ENCODE measurements at regions not wholly inside any gene's neighbourhood (a gene's known extent, or its start where the extent isn't known, plus 50 kb on each side); places are given as distances from the start of the nearest gene placed in this dataset.

DNA sequence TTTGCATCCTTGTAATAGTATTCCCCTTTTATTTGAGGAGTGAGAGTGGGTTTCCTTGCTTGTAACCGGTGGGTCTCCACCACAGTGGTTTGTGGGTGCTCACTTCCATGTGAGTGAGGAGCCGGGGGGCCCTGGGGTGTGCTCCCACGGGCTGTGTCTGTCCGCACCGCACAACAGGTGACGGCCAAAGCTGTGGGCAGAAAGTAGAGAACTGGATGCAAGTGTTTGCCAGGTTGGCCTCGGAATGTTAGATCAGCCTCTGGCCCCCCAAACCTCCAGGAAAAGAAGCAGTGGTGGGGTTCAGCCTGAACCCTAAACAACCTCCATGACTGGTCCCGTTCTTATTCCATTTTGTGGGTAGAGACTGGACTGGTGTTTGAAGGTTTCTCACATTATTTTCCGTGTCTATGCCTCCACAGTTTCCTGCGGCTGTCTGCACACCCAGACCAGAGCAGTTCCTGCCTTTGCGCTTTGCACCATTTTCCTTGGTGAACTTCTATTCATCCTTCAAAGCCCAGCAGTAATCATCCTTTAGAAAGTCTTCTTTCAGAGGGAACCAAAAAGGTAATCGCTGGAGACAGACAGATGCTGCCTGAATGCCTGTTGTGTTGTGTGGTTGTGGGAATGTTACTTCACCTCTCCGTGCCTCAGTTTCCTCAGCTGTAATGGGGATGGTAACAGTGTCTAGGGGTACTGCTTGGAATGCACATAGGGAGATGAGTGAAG is 77.2 kb downstream of the MYEOV start:
- H3K4me1 Mint-ChIP-seq = no peaks in the 10 kb centered on the region
- H3K9me3 Mint-ChIP-seq = no peaks in the 10 kb centered on the region
- H3K27me3 Mint-ChIP-seq (ENCODE audit: low read depth in 3 of 3) = peaks cover 0 to 6% (median 2%) of the 10 kb centered on the region in 3 donors
- H3K36me3 Mint-ChIP-seq = no peaks in the 10 kb centered on the region
- no peak overlapping the region for H3K4me3 Mint-ChIP-seq
- no peak for DNase-seq
- H3K27ac Mint-ChIP-seq = no peak overlapping the region

DNA sequence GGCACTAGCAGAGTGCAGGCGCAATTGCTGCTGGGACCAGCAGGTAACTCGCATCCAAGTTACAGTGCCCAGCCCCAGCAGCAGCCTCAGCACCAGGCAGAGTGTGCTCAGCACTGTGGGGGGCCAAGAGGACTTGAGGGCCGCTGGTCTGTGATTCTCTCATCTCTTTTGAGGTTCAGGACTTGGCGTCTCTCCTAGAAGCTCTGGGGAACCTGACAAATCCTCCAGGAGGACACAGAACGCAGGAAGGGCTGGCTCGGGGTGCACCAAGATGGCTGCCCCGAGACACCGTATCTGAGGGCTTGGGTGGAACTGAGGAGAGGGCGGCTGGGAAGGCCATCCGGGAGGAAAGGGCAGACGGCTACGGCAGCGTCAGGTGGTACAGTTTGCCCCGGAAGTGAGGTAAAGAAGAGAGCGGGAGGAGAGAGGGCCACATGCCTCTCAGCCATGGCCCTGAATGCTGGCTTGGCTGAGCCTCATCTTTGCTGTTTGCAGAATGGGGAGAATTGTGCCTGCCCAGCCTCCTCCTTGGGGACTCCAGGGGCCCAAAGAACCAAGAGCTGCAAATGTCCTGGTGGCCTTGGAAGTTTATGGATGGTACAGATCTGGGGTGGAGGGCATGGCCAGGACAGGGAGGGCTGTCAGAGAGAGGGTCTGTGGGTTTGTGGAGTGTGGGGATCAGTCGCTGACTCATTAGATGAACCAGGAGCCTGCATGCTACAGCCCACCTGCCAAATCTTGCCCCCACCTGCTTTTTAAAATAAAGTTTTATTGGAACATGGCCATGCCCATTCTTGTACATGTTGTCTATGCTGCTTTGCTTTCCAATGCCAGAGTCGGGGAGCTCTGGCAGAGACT is 78.0 kb downstream of the MYEOV start:
- no peaks in the 10 kb centered on the region for H3K4me1 Mint-ChIP-seq
- no peaks in the 10 kb centered on the region for H3K36me3 Mint-ChIP-seq

DNA sequence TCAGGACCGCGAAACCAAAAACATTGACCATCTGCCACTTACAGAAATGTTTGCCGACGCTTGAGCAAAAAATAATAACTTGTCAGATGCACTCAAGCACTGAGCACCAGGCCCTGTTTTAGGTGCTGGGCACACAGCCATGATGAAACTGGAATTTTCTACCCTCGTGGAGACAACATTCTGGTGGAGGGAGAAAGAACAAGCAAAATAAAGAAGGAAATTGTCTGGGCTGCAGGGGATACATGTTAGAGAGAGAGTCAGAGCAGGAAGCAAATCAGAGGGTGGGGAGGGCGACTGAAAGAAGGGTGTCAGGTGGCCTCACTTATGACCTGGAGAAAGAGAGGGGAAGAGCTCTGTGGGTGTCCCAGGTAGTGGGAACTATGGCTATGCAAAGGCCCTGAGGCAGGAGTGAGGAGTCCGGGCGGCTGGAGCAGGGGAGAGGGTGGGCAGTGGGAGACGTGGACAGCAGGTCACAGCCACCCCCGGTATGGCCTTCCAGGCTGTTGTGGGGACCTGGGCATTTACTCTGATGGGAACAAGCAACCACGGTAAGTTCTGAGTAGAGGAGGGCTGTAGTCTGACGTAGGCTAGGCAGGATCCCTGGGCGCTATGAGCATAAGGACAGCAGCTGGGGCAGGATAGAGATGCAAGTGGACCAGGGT is 78.8 kb downstream of the MYEOV start:
- peak overlapping the region in 1 of 6 donors; percentile 59 for H3K27ac Mint-ChIP-seq
- H3K36me3 Mint-ChIP-seq = no peaks in the 10 kb centered on the region
- no peaks in the 10 kb centered on the region for H3K9me3 Mint-ChIP-seq
- H3K27me3 Mint-ChIP-seq (ENCODE audit: low read depth in 3 of 3) = peaks cover 0 to 8% (median 2%) of the 10 kb centered on the region in 3 donors
- H3K4me1 Mint-ChIP-seq = no peaks in the 10 kb centered on the region
- no peak for DNase-seq
- H3K4me3 Mint-ChIP-seq = no peak overlapping the region

More for the DNA sequence above, 78.0 kb downstream of the MYEOV start:
- H3K9me3 Mint-ChIP-seq = no peaks in the 10 kb centered on the region
- H3K27me3 Mint-ChIP-seq (ENCODE audit: low read depth in 3 of 3) = peaks cover 0 to 6% (median 2%) of the 10 kb centered on the region in 3 donors
- no peak overlapping the region for H3K4me3 Mint-ChIP-seq
- no peak overlapping the region for H3K27ac Mint-ChIP-seq
- no peak for DNase-seq

DNA sequence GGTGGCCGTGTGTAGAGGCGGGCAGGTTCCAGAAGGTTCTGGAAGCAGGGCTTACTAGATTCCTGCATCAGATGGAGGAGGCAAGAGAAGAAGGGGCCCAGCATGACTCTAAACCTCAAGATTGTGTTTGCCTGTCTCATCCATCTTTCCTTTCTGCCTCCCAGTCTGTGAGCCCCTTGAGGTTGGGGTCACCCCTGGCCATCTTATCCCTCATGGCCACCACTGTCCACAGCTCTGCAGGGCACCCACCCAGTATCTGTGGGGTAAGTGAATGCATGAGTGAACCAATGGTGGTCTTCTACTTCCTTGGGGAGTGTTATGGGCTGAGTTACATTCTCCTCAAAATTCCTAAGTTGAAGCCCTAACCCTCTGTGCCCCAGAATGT is 79.3 kb downstream of the MYEOV start:
- no peaks in the 10 kb centered on the region for H3K36me3 Mint-ChIP-seq
- no peaks in the 10 kb centered on the region for H3K4me1 Mint-ChIP-seq
- no peak for DNase-seq

DNA sequence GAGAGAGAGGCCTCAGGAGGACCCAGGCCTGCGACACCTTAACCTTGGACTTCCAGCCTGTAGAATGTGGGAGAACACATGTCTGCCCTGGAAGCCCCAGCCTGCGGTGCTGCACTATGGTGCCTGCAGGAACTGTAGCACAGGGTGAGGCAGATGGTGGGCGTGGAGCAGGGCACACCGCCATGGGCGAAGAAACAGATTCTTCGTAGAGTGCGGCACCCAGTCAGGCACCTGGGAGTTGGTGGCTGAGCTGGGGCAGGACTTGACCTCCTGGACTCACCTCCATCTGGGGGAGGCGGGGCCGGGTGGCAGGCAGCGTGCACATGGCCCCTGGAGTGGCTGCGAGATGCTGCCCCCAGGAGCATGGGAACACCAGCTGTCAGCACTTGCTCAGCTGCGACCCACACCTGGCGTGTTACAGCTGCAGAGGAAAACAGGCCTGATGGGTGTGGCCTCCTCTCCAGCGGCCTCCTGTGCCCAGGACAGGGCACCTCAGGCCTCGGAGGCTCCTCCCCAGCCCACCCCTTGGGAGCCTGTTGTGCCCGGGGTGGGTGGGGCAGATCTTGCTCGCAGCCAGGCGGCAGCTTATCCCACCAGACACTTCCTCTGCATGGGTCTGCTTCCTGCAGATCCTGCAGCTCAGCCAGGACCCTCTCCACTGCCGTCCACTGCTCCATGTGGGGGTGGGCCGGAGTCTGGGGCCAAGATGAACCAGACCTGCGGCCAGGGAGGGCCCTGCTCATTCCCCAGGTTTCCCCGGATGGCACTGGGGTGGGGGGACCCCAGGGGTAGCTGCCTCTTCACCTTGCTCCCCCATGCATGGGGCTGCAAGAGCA is 80.4 kb downstream of the MYEOV start:
- no peak for DNase-seq
- peaks cover 0 to 8% (median 0%) of the 10 kb centered on the region in 3 donors for H3K27me3 Mint-ChIP-seq (ENCODE audit: low read depth in 3 of 3)
- H3K9me3 Mint-ChIP-seq = no peaks in the 10 kb centered on the region
- no peak overlapping the region for H3K27ac Mint-ChIP-seq
- H3K4me3 Mint-ChIP-seq = no peak overlapping the region
- no peaks in the 10 kb centered on the region for H3K4me1 Mint-ChIP-seq
- H3K36me3 Mint-ChIP-seq = no peaks in the 10 kb centered on the region

More for the DNA sequence above, 79.3 kb downstream of the MYEOV start:
- no peak overlapping the region for H3K4me3 Mint-ChIP-seq
- no peaks in the 10 kb centered on the region for H3K9me3 Mint-ChIP-seq
- no peak overlapping the region for H3K27ac Mint-ChIP-seq
- H3K27me3 Mint-ChIP-seq (ENCODE audit: low read depth in 3 of 3) = peaks cover 0 to 8% (median 2%) of the 10 kb centered on the region in 3 donors

DNA sequence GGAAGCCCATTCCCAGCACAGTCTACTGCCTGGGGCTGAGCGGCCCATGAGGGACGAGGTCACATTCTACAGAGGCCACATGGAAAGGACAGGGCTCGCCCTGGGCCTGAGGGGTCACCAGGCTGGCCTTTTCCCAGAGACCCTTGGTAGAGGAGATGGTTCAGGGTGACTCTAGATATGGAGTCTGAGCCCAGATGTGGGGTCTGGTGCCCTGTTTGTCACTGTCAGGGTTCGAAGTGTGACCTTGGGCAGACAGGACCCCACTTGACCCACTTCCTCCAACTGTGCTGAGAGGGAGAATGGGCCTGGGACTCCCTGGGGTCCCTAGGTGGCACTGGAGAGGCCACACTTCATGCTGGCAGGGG is 81.0 kb downstream of the MYEOV start:
- Mint-ChIP-seq H3K9me3 (no peaks in the 10 kb centered on the region), H3K4me1 (no peaks in the 10 kb centered on the region), H3K27me3 (ENCODE audit: low read depth in 3 of 3) (peaks cover 0 to 6% (median 0%) of the 10 kb centered on the region in 3 donors), H3K36me3 (no peaks in the 10 kb centered on the region), H3K4me3 (no peak overlapping the region), H3K27ac (no peak overlapping the region)
- DNase-seq = no peak

DNA sequence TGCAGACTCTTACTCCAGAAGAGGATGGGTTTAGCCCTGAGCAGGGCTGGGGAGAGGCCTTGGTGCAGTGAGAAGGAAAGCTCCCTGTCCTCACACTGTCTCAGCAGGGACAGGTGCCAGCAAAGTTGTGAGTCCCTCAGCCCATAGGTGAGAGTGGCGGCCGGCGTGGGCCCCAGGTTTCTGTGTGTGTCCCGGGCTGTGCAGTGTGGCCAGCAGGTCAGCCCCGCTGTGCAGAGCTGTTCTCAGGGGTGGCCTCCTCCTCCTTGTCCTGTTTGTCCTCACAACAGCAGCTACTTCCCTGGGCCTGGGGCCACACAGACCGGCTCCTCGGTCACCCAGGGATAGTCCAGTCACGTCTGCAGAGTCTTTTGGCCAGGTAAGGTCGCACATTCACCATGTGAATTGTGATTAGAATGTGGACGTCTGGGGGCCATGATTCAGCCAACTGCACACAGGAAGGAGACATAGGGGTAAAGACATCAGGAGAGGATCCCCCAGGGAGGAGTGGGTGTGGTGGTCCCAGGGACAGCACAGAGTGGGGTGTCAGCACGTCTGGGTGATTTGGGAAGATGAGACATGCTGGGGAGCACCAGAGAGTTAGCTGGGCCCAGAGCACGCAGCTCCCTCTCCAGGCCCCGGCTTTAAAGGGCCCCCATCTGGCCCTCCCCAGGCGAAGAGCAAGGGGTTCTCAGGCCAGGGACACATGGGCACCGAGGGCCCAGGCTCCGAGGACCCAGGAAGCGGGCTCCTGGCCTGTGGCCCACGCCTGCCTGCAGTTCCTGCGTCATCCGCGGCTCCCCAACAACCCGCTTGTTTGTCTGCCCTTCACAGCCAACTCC is 81.6 kb downstream of the MYEOV start:
- Mint-ChIP-seq H3K27ac (no peak overlapping the region), H3K9me3 (no peaks in the 10 kb centered on the region), H3K4me3 (no peak overlapping the region), H3K36me3 (no peaks in the 10 kb centered on the region), H3K27me3 (ENCODE audit: low read depth in 3 of 3) (peaks cover 0 to 5% (median 0%) of the 10 kb centered on the region in 3 donors), H3K4me1 (no peaks in the 10 kb centered on the region)
- no peak for DNase-seq

DNA sequence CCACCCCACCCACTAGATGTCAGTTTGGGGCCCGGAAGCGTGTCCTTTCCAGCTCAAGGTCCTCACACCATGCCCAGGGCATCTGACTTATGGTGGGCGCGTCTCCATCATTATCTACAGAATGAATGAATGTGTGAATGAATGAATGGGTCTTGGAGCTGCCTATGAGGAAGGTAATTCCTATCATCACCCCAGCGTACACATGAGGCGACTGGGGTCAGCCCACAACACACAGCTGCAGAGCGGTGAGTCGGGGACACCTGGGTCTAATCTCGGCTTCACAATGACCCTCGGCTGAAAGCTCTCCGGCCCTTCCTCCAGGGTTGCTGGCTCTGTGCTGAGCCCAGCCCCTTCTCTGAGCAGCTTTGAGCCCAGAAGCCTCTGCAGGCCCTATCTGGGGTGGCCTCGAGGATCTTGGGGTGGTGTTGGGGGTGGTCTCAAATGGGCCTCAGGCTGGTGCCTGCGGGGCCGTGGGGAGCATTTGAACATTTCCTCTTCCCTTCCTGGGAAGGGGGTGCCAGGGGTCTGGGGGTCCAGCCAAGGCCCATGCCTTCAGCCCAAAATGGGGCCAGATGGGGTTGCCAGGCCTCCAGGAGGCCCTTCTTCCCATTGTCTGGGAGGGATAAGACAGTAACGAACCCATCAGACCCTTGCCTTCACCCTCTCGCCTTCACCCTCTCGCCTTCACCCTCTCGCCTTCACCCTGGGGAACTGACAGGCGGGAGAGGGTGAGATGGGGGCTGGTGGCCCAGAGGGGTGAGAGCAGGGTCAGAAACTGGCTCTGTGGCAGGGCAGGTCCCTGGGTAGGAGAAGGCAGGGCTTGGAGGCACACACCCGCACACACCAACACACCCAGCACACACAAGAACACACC is 82.4 kb downstream of the MYEOV start:
- H3K36me3 Mint-ChIP-seq = no peaks in the 10 kb centered on the region
- no peaks in the 10 kb centered on the region for H3K9me3 Mint-ChIP-seq
- H3K27me3 Mint-ChIP-seq (ENCODE audit: low read depth in 3 of 3) = peaks cover 0 to 5% (median 0%) of the 10 kb centered on the region in 3 donors
- DNase-seq = no peak
- H3K4me1 Mint-ChIP-seq = peaks cover 0 to under 1% of the 10 kb centered on the region in 2 donors
- H3K27ac Mint-ChIP-seq = no peak overlapping the region
- no peak overlapping the region for H3K4me3 Mint-ChIP-seq

DNA sequence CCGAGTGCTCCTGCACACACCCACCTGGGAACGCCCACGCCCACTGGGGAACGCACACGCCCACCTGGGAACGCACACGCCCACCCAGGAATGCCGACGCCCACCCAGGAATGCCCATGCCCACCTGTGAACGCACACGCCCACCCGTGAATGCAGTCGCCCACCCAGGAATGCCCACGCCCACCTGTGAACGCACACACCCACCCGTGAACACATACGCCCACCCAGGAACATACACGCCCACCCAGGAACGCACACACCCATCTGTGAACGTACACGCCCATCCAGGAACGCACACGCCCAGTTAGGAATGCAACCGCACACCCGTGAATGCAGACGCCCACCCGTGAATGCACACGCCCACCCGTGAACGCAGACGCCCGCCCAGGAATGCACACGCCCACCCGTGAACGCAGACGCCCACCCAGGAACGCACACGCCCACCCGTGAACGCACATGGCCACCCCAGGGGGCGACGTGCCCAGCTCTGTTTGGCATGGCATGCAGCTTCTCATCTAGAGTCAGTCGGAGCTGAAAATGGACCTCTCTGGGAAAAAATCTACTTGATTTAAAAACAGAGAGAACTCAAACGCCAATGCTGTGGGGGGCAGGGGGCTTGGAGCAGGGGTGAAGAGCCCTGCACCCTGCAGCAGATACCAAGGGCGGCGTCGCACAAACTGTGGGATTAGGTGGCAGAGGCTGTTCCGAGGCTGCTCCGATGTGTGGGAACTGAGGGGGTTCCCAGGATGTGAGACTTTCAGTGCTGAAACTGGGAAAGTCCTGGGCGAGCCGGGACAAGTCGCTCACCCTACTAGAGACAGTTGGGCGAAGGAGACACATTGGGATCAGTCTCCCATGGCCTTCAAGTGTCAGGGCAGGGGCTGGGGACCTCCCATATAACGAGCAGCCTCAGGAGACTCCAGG is 83.3 kb downstream of the MYEOV start:
- H3K4me3 Mint-ChIP-seq = no peak overlapping the region
- peaks cover 0 to 4% (median 2%) of the 10 kb centered on the region in 3 donors for H3K27me3 Mint-ChIP-seq (ENCODE audit: low read depth in 3 of 3)
- no peak for DNase-seq
- H3K27ac Mint-ChIP-seq = no peak overlapping the region
- H3K4me1 Mint-ChIP-seq = peaks cover 0 to 2% of the 10 kb centered on the region in 2 donors
- H3K36me3 Mint-ChIP-seq = no peaks in the 10 kb centered on the region
- H3K9me3 Mint-ChIP-seq = no peaks in the 10 kb centered on the region

DNA sequence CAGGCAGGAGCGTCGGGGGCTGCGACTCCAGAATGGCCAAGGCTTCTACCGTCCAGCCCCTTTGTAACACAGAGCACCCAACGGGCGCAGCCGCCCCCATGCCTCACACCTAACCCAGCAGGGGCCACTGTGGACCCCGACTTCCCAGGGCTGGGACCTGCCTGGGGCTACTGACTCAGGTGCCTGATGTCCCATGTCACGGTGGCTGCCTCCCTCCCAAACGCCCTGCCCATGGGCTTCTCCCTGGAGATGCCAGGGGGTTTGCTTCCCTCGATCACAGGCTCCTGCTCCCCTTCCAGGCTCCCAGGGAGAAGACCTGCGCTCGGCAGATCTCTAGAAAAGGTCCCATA is 84.0 kb downstream of the MYEOV start:
- DNase-seq = no peak
- no peaks in the 10 kb centered on the region for H3K36me3 Mint-ChIP-seq

DNA sequence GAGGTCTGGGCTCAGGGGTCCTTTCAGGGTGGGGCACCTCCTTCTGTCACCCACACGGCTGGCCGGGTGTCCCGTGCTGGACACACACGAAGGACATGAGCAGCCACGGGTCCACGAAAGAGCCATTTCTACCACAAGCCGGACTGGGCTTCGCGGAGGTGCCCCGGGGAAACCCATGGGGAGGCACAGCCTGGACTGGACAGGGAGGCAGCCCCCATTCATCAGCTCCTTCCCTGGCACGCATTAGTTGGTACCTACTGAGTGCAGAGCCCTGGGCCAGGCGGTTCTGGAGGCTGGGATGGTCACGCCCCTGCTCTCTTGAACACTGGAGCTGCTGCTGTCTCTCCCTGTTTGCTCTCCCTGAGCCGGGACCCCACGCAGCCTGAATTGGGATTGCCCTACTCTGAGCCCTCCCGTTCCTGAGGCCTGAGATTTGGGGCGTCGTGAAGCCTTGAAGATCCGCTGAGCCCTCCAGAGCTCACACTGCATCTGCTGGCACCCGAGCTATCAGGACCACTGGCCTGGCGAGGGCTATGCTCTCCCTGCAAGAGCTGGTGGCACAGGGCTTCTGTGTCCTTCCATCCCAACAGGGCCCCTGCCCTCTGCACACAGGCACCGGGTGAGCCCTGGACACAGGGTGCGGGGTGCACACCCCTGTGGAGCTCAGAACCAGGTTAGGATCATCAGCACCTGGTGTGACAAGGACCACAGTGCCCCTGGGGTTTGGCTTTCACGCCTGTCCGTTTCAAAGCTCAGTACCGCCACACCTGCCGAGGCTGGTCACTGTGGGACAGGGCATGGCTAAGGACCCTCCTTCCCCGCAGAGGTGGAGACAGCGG is 84.6 kb downstream of the MYEOV start:
- DNase-seq = no peak
- no peaks in the 10 kb centered on the region for H3K36me3 Mint-ChIP-seq
- no peak overlapping the region for H3K4me3 Mint-ChIP-seq
- H3K9me3 Mint-ChIP-seq = no peaks in the 10 kb centered on the region
- H3K27ac Mint-ChIP-seq = no peak overlapping the region
- peaks cover 2 to 4% (median 2%) of the 10 kb centered on the region in 3 donors for H3K27me3 Mint-ChIP-seq (ENCODE audit: low read depth in 3 of 3)
- peaks cover 0 to 2% of the 10 kb centered on the region in 2 donors for H3K4me1 Mint-ChIP-seq

More for the DNA sequence above, 84.0 kb downstream of the MYEOV start:
- Mint-ChIP-seq H3K4me3 (no peak overlapping the region), H3K4me1 (peaks cover 0 to 2% of the 10 kb centered on the region in 2 donors), H3K27me3 (ENCODE audit: low read depth in 3 of 3) (peaks cover 0 to 4% (median 2%) of the 10 kb centered on the region in 3 donors), H3K27ac (no peak overlapping the region), H3K9me3 (no peaks in the 10 kb centered on the region)

Data from immature natural killer cell (primary cell).